HG02588 (cell line): ENCODE measurements at regions not wholly inside any gene's neighbourhood (a gene's known extent, or its start where the extent isn't known, plus 50 kb on each side); places are given as distances from the start of the nearest gene placed in this dataset.

Experiments used
- ATAC-seq: cut with Tn5 transposase; IDR thresholded peaks from one replicate; pipeline ENCODE4 v1.9.1; 2021; ENCODE audit warnings: mild to moderate bottlenecking, moderate library complexity; ENCODE audit not compliant: unreplicated experiment

GRCh38 chr6:22394691-22395090, 97.9 kb upstream of the PRL start:
- no peak for ATAC-seq

- no peak for ATAC-seq
These were observed 102.9 kb upstream of the PRL start for GRCh38 chr6:22399693-22400092.

GRCh38 chr6:22401206-22401605, 104.4 kb upstream of the PRL start:
- no peak for ATAC-seq

GRCh38 chr6:22401932-22402331, 105.1 kb upstream of the PRL start:
- no peak for ATAC-seq

- no peak for ATAC-seq
These were observed 112.7 kb upstream of the PRL start for GRCh38 chr6:22409486-22409885.

GRCh38 chr6:22411376-22412105, 114.7 kb upstream of the PRL start:
- ATAC-seq, result no peak

GRCh38 chr6:22412994-22413393, 116.2 kb upstream of the PRL start:
- ATAC-seq, result no peak

- ATAC-seq, result no peak
These were observed 117.0 kb upstream of the PRL start for GRCh38 chr6:22413681-22414311.

- ATAC-seq, result no peak
These were observed 121.9 kb upstream of the PRL start for GRCh38 chr6:22418714-22419113.

- ATAC-seq, result no peak
These were observed 124.4 kb upstream of the PRL start for GRCh38 chr6:22421198-22421597.

- no peak for ATAC-seq
These were observed 127.4 kb upstream of the PRL start for GRCh38 chr6:22424196-22424595.

GRCh38 chr6:22432060-22432459, 135.2 kb upstream of the PRL start:
- ATAC-seq, result no peak

- no peak for ATAC-seq
These were observed 135.6 kb upstream of the HDGFL1 start for GRCh38 chr6:22433745-22434144.

GRCh38 chr6:22435151-22435550, 134.2 kb upstream of the HDGFL1 start:
- ATAC-seq, result no peak

GRCh38 chr6:22436134-22436533, 133.2 kb upstream of the HDGFL1 start:
- ATAC-seq, result no peak

- ATAC-seq, result no peak
These were observed 131.7 kb upstream of the HDGFL1 start for GRCh38 chr6:22437665-22438064.

GRCh38 chr6:22442826-22443225, 126.5 kb upstream of the HDGFL1 start:
- ATAC-seq, result no peak

- no peak for ATAC-seq
These were observed 125.0 kb upstream of the HDGFL1 start for GRCh38 chr6:22444330-22444729.

- ATAC-seq, result no peak
These were observed 123.4 kb upstream of the HDGFL1 start for GRCh38 chr6:22445946-22446345.

- no peak for ATAC-seq
These were observed 121.8 kb upstream of the HDGFL1 start for GRCh38 chr6:22447249-22448196.

- no peak for ATAC-seq
These were observed 121.1 kb upstream of the HDGFL1 start for GRCh38 chr6:22448291-22448711.

GRCh38 chr6:22451962-22452361, 117.4 kb upstream of the HDGFL1 start:
- ATAC-seq, result no peak
